ENCODE measurements at regions not wholly inside any gene's neighbourhood (a gene's known extent, or its start where the extent isn't known, plus 50 kb on each side); places are given as distances from the start of the nearest gene placed in this dataset.

GRCh38 chr7:119842786-119843185 lies 430.2 kb upstream of the KCND2 start:
- TF ChIP-seq, protein P1, sequence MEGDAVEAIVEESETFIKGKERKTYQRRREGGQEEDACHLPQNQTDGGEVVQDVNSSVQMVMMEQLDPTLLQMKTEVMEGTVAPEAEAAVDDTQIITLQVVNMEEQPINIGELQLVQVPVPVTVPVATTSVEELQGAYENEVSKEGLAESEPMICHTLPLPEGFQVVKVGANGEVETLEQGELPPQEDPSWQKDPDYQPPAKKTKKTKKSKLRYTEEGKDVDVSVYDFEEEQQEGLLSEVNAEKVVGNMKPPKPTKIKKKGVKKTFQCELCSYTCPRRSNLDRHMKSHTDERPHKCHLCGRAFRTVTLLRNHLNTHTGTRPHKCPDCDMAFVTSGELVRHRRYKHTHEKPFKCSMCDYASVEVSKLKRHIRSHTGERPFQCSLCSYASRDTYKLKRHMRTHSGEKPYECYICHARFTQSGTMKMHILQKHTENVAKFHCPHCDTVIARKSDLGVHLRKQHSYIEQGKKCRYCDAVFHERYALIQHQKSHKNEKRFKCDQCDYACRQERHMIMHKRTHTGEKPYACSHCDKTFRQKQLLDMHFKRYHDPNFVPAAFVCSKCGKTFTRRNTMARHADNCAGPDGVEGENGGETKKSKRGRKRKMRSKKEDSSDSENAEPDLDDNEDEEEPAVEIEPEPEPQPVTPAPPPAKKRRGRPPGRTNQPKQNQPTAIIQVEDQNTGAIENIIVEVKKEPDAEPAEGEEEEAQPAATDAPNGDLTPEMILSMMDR (IDR thresholded peaks at IDR 0.05), result no peak
- TF ChIP-seq EZH2 (IDR thresholded peaks at IDR 0.05; ENCODE audit: borderline replicate concordance, insufficient read depth, low read depth, low read length, poor library complexity, severe bottlenecking), result no peak
